ENCODE measurements at regions not wholly inside any gene's neighbourhood (a gene's known extent, or its start where the extent isn't known, plus 50 kb on each side); places are given as distances from the start of the nearest gene placed in this dataset.

DNA sequence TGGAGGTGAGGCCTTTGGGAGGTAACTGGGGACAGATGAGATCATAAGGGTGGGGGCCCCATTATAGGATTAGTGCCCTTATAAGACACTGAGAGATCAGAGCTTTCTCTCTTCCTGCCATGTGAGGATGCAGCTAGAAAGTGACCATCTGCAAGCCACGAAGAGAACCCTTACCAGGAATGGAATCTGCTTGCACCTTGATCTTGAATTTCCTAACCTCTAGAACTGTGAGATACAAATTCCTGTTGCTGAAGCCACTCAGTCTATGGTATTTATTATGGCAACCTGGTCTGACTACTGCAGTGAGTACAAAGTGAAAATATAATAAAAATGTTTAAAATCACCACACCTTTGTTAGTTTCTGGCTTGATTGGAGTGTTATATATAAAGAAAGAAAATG, 388.0 kb downstream of the LMO7 start:
- Histone ChIP-seq H3K27ac (replicated peaks) (no peak overlapping the region), H3K27me3 (ENCODE audit: insufficient read depth, poor library complexity, severe bottlenecking) (no peaks in the 10 kb centered on the region), H3K4me3 (replicated peaks; ENCODE audit: insufficient read depth, low read length) (no peak overlapping the region)
- TF ChIP-seq, protein P1, sequence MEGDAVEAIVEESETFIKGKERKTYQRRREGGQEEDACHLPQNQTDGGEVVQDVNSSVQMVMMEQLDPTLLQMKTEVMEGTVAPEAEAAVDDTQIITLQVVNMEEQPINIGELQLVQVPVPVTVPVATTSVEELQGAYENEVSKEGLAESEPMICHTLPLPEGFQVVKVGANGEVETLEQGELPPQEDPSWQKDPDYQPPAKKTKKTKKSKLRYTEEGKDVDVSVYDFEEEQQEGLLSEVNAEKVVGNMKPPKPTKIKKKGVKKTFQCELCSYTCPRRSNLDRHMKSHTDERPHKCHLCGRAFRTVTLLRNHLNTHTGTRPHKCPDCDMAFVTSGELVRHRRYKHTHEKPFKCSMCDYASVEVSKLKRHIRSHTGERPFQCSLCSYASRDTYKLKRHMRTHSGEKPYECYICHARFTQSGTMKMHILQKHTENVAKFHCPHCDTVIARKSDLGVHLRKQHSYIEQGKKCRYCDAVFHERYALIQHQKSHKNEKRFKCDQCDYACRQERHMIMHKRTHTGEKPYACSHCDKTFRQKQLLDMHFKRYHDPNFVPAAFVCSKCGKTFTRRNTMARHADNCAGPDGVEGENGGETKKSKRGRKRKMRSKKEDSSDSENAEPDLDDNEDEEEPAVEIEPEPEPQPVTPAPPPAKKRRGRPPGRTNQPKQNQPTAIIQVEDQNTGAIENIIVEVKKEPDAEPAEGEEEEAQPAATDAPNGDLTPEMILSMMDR (IDR thresholded peaks at IDR 0.05; ENCODE audit: insufficient read depth, low read length), result no peak
- TF ChIP-seq POLR2AphosphoS5 (IDR thresholded peaks at IDR 0.05; ENCODE audit: low read depth) (no peak), REST (IDR thresholded peaks at IDR 0.05; ENCODE audit: insufficient replicate concordance, low read depth) (no peak), GABPA (IDR thresholded peaks at IDR 0.05; ENCODE audit: low read depth) (no peak), SPI1 (IDR thresholded peaks at IDR 0.05; ENCODE audit: borderline replicate concordance, low read depth) (no peak)
- DNase-seq (ENCODE audit: low read depth in 1 of 2, low spot score in 1 of 2), result no peak

DNA sequence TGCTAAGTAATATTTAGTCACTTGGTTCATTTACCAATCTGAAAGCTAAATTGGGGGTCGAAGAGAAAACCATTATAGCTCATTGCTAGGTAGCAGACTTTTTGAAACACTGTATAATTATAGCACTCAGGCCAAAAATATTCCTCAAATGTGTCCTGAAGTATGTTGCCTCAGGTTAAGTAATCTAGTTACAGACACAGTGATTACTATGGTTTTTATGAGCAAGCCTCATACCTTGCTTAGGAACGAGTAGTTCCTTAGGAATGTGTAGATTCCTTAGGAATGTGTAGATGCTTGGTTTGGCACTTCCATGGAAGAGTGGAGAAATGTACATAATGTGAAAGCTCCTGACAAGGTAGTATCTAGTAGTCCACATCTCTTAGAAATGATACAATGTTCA, 387.5 kb downstream of the LMO7 start:
- no peak overlapping the region for H3K4me3 ChIP-seq (replicated peaks; ENCODE audit: insufficient read depth, low read length)
- no peaks in the 10 kb centered on the region for H3K27me3 ChIP-seq (ENCODE audit: insufficient read depth, poor library complexity, severe bottlenecking)
- H3K27ac ChIP-seq (replicated peaks), result no peak overlapping the region
- no peak for DNase-seq (ENCODE audit: low read depth in 1 of 2, low spot score in 1 of 2)
- TF ChIP-seq, protein P1 (IDR thresholded peaks at IDR 0.05; ENCODE audit: insufficient read depth, low read length), result no peak
- TF ChIP-seq GABPA (IDR thresholded peaks at IDR 0.05; ENCODE audit: low read depth) (no peak), POLR2AphosphoS5 (IDR thresholded peaks at IDR 0.05; ENCODE audit: low read depth) (no peak), SPI1 (IDR thresholded peaks at IDR 0.05; ENCODE audit: borderline replicate concordance, low read depth) (no peak)

GRCh38 chr13:76020421-76020955, 384.4 kb downstream of the LMO7 start:
- TF ChIP-seq REST (IDR thresholded peaks at IDR 0.05; ENCODE audit: insufficient replicate concordance, low read depth) (no peak), SPI1 (IDR thresholded peaks at IDR 0.05; ENCODE audit: borderline replicate concordance, low read depth) (no peak), POLR2AphosphoS5 (IDR thresholded peaks at IDR 0.05; ENCODE audit: low read depth) (no peak), GABPA (IDR thresholded peaks at IDR 0.05; ENCODE audit: low read depth) (no peak)
- TF ChIP-seq, protein P1 (IDR thresholded peaks at IDR 0.05; ENCODE audit: insufficient read depth, low read length), result no peak
- no peak overlapping the region for H3K4me3 ChIP-seq (replicated peaks; ENCODE audit: insufficient read depth, low read length)
- H3K27me3 ChIP-seq (ENCODE audit: insufficient read depth, poor library complexity, severe bottlenecking), result no peaks in the 10 kb centered on the region
- no peak for DNase-seq (ENCODE audit: low read depth in 1 of 2, low spot score in 1 of 2)
- no peak overlapping the region for H3K27ac ChIP-seq (replicated peaks)
